HG03159 (cell line): ENCODE measurements at regions not wholly inside any gene's neighbourhood (a gene's known extent, or its start where the extent isn't known, plus 50 kb on each side); places are given as distances from the start of the nearest gene placed in this dataset.
A peak's percentile ranks its signal among the peaks of the same experiment; 100 is the strongest.

Source experiments
- ATAC-seq: cut with Tn5 transposase; IDR thresholded peaks from one replicate; pipeline ENCODE4 v1.9.1; 2021; ENCODE audit warnings: mild to moderate bottlenecking, moderate library complexity; ENCODE audit not compliant: unreplicated experiment

GRCh38 chr7:125409921-125410320 lies 480.3 kb upstream of the POT1 start:
- no peak for ATAC-seq

DNA sequence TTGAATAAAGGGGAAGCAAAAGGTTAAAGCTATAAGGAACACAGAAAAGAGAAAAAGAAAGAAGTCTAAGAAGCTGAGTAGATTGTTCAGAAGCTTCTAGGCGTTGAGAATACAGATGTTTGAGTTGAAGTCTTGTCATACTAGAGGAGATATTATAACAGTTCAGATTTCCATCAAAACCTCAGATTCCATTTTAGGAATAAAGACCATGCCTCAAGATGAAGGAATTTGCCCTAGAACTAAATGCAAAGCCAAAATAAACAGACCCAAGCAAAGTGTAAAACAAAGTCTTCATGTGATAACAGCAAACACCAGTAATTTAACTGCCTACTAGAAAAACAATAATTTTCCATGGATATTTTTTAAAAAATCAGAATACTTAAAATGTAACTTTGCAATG lies 476.5 kb upstream of the POT1 start:
- ATAC-seq: no peak

- ATAC-seq: no peak
Measured at GRCh38 chr7:125399408-125399807, 469.8 kb upstream of the POT1 start.

DNA sequence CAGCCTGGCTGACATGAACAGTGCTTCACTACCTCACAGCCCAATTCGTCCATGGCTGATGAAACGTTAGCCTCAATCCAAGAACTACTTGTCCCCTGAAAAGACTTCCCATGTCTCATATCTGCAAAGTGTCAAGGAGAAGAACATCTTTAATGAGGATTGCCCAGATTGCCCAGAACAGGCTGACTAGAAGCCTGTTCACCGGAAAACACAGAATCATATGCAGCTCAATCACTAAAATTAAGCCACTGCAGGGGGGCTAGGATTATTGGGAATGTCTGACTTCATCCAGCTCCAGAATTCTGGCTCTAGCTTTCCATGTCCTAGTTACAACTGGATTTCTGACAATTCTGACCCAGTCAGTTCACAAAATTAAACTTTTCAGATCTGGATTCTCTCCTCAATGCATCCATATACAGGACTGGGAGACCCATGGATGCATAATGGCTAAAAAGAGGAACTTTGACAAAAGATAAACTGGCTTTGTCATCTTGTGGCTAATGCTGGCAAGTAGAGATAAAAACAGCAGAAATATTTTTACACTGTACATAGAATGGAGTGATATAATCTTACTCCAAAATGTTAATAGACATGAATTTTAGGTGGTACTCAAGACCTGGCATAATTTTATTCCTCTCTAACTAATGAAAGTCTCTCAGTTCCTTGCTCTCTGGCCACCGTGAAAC lies 467.0 kb upstream of the POT1 start:
- ATAC-seq: no peak

DNA sequence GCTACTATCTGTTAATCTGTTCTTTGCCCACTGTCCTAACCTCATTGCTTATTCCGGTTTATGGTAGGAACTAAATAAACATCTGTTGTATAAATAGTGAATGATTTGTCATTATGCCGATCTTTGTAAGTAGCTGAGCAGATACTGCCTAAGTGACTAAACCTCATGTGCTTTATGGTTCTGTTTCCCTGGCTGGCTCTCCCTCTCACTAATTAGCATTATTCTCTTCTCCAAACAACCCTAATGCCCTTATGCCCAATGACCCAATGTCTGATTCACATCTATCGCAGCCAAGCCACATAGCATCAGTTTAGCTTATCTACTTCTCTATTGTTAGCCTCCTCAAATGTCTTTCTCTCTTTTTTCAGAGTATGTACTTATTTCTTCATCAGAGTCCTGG lies 462.3 kb upstream of the POT1 start:
- no peak for ATAC-seq

- ATAC-seq: no peak
Measured at GRCh38 chr7:125390981-125391380, 461.4 kb upstream of the POT1 start.

GRCh38 chr7:125386211-125386610 lies 456.6 kb upstream of the POT1 start:
- no peak for ATAC-seq

- ATAC-seq: peak; percentile 49
Measured at GRCh38 chr7:125383324-125383723, 453.7 kb upstream of the POT1 start.

DNA sequence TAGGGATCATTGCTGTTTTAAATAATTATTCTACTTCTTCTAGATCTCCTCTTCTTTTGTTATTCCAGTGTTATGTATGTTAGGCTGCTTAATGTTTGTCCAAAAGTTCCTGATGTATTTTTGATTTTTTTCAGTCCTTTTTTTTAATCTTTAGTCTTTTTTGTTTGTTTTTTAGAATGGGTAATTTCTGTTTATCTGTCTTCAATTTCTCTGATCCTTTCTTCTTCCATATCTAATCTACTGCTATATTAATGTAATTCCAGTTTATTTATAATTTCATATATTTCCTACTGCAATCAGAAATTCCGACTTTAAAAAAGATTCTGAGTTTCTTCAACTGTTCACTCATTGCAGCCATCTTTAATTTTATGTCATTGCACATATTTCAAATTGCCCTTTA lies 452.8 kb upstream of the POT1 start:
- no peak for ATAC-seq

DNA sequence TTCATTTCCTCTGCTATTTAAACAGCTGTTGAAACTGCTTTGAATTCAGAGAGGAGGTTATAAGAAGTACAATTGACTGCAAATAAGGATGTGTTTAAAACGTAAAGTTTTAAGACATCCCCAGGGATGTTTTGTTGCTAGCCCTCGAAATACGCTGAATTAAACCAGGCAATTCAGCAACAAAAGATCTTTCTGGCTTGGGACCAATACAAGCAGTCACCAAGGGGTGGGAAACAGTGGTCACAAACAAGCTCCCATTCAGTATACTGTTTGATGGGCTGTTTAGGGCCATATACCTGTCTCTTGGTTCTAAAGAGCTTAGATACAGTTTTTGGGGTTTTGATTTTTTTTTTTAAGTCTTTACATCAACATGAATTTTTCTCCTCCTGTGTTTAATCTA lies 446.3 kb upstream of the POT1 start:
- ATAC-seq: no peak

DNA sequence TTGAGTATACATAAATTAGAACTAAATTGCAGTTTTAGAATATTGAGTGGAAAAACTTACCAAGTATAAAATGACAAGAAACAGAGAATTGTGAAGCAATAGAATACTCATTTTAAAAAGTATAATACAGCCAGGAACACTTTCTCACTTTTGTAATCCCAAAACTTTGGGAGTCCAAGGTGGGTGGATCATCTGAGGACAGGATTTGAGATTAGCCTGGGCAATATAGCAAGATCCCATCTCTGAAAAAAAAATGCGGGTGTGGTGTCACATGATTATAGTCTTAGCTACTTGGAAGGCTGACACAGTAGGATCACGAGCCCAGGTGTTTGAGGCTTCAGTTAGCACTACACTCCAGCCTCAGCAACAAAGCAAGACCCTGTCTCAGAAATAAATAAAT lies 440.9 kb upstream of the POT1 start:
- ATAC-seq: no peak

- ATAC-seq: no peak
Measured at GRCh38 chr7:125363873-125364272, 434.2 kb upstream of the POT1 start.

GRCh38 chr7:125358551-125359167 lies 429.0 kb upstream of the POT1 start:
- ATAC-seq: no peak

DNA sequence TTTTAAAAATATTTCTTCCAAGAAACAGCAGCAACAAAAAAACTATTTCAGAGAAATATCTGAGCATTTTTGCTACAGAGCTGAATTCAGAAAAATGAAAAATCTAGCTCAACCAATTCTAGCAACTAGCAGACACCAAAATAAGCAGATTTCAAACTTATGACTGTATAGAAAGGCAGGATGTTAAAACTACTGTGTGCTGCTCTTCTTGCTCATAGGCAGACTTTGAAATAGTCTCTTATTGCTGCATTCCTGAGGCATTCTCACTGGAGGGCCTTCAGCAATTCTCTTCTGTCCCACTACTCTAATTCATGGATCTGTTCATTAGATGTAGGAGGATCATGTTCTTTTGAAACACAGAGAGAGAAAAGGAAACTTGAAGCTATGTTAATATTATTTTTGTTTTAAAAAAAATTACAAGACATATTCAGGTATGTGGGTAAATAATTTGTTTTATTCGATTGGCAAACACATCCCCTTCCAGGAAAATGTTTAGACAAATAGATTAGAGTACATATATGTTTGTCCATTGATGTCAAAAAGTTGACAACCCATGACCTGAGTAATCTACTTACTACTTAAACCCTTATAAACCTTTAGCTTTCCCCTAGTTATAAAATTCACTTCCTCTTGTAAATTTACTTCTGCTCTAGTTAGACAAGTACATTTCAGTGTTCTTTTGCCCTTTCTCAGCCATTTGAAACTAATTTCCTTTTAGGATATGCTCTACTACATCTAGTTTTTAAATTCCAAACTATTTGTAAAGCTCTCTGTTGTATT lies 428.2 kb upstream of the POT1 start:
- no peak for ATAC-seq

DNA sequence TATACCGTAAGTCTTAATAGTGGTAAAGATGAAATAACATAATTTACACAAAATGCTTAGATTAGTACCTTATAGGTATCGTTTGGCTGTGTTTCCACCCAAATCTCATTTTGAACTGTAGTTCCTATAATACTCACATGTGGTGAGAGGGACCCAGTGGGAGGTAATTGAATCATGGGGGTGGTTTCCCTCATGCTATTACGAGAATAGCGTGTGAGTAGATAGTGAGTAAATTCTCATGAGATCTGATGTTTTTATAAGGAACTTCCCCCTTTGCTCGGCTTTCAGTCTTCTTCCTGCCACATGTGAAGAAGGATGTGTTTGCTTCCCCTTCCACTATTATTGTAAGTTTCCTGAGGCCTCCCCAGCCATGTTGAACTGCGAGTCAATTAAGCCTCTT lies 426.3 kb upstream of the POT1 start:
- peak; percentile 85 for ATAC-seq

GRCh38 chr7:125347269-125347668 lies 417.6 kb upstream of the POT1 start:
- no peak for ATAC-seq

GRCh38 chr7:125338110-125338509 lies 408.5 kb upstream of the POT1 start:
- no peak for ATAC-seq

- ATAC-seq: no peak
Measured at GRCh38 chr7:125336326-125336725, 406.7 kb upstream of the POT1 start.

GRCh38 chr7:125326666-125327255 lies 397.1 kb upstream of the POT1 start:
- no peak for ATAC-seq

GRCh38 chr7:125316466-125316865 lies 386.8 kb upstream of the POT1 start:
- peak; percentile 58 for ATAC-seq

GRCh38 chr7:125299003-125299765 lies 369.6 kb upstream of the POT1 start:
- no peak for ATAC-seq
